ENCODE measurements at regions not wholly inside any gene's neighbourhood (a gene's known extent, or its start where the extent isn't known, plus 50 kb on each side); places are given as distances from the start of the nearest gene placed in this dataset.
A peak's percentile ranks its signal among the peaks of the same experiment; 100 is the strongest.

- H3K4me3 ChIP-seq (ENCODE audit: low read length) = no peak overlapping the region
- DNase-seq (ENCODE audit: low read depth) = peak; percentile 29
- TF ChIP-seq CTCF (IDR thresholded peaks at IDR 0.05; ENCODE audit: insufficient read depth, low read depth, low read length, missing control alignments) = no peak
Observed at GRCh38 chr2:198405311-198405710, 600.9 kb downstream of the PLCL1 start.

GRCh38 chr2:198401644-198402043 is 597.3 kb downstream of the PLCL1 start:
- H3K4me3 ChIP-seq (ENCODE audit: low read length) = no peak overlapping the region
- no peak for DNase-seq (ENCODE audit: low read depth)
- TF ChIP-seq CTCF (IDR thresholded peaks at IDR 0.05; ENCODE audit: insufficient read depth, low read depth, low read length, missing control alignments) = no peak

GRCh38 chr2:198400999-198401398 is 596.6 kb downstream of the PLCL1 start:
- no peak for TF ChIP-seq CTCF (IDR thresholded peaks at IDR 0.05; ENCODE audit: insufficient read depth, low read depth, low read length, missing control alignments)
- no peak overlapping the region for H3K4me3 ChIP-seq (ENCODE audit: low read length)
- no peak for DNase-seq (ENCODE audit: low read depth)

GRCh38 chr2:198394208-198394607 is 589.8 kb downstream of the PLCL1 start:
- TF ChIP-seq CTCF (IDR thresholded peaks at IDR 0.05; ENCODE audit: insufficient read depth, low read depth, low read length, missing control alignments) = no peak
- no peak for DNase-seq (ENCODE audit: low read depth)
- H3K4me3 ChIP-seq (ENCODE audit: low read length) = no peak overlapping the region

GRCh38 chr2:198390670-198391069 is 586.3 kb downstream of the PLCL1 start:
- H3K4me3 ChIP-seq (ENCODE audit: low read length) = no peak overlapping the region

GRCh38 chr2:198387677-198388076 is 583.3 kb downstream of the PLCL1 start:
- H3K4me3 ChIP-seq (ENCODE audit: low read length) = no peak overlapping the region
- no peak for TF ChIP-seq CTCF (IDR thresholded peaks at IDR 0.05; ENCODE audit: insufficient read depth, low read depth, low read length, missing control alignments)
- no peak for DNase-seq (ENCODE audit: low read depth)

More at GRCh38 chr2:198390670-198391069, 586.3 kb downstream of the PLCL1 start:
- TF ChIP-seq CTCF (IDR thresholded peaks at IDR 0.05; ENCODE audit: insufficient read depth, low read depth, low read length, missing control alignments) = no peak
- DNase-seq (ENCODE audit: low read depth) = no peak

- TF ChIP-seq CTCF (IDR thresholded peaks at IDR 0.05; ENCODE audit: insufficient read depth, low read depth, low read length, missing control alignments) = no peak
- DNase-seq (ENCODE audit: low read depth) = no peak
- no peak overlapping the region for H3K4me3 ChIP-seq (ENCODE audit: low read length)
Observed at GRCh38 chr2:198385856-198386255, 581.5 kb downstream of the PLCL1 start.
